IPS DF 4.7 (cell line): ENCODE measurements at regions not wholly inside any gene's neighbourhood (a gene's known extent, or its start where the extent isn't known, plus 50 kb on each side); places are given as distances from the start of the nearest gene placed in this dataset.
"Not testable (repeated sequence)": the region's sequence is repeated elsewhere in the genome, so short reads cannot be mapped to it uniquely, and the experiment has no call there.

ENCODE experiments used
- DNase-seq: peaks from one replicate; pipeline ENCODE4 v3.0.0-alpha.2; 2013; ENCODE audit warnings: low spot score; ENCODE audit errors: extremely low read depth

DNA sequence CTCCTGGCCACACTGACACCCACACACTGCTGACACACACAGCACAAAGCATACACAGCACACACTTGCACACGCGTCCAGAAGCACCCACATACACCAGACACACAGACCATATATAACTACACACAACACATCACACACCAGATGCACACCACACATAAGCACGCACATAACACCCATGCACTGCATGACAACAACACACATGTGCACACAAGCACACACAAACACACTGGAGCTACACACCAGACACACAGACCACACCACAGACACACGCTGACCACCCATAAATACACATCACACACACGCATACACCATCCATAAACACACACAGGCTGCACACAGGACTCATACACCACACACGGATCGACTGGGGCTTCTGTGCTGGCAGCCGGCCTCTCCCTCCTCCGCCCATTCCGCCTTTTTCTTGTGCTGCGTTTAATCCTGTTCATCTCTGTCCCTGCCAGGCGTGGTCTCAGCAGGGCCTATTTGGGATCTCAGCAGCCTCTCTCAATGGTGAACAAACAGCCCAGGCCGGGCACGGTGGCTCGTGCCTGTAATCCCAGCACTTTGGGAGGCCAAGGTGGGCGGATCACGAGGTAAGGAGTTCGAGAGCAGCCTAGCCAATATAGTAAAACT lies 396.9 kb upstream of the MYT1L start:
- DNase-seq = no peak

DNA sequence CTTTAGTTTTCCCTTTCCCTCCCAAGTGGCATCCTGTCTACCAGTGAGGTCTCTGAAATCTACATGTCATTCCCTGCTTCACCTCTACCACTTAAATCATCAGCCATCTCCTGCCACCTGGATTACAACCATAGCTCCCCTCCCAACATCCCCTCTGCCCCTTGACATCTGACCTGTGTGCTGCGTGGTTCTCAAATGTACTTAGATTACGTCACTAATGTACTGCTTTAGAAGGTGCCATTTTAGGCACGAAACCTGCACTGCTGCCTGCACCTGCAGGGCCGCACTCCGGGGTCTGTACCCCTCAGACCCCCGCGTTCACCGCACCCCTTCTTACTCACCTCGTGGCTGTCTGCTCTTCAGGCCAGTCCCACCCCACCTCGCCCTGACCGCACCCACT lies 395.1 kb upstream of the MYT1L start:
- no peak for DNase-seq

DNA sequence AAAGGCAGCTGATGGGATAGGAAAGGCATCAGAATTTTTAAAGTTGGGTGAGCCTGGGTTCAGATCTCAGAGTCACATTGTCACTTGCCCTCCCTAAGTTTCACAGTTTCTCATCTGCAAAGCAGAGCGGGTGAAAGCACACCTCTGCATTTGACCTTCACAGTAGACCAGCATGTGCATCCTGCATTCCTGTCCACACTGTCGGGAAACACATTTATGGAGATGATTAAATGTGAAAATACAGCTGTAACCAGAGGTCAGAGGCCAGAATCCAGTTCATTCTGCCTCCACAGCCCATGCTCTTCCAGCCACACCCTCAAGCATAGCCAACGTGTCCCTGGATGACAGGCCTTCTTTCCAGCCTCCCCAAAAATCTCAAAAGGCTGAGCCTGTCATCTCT lies 392.0 kb upstream of the MYT1L start:
- DNase-seq = no peak

DNA sequence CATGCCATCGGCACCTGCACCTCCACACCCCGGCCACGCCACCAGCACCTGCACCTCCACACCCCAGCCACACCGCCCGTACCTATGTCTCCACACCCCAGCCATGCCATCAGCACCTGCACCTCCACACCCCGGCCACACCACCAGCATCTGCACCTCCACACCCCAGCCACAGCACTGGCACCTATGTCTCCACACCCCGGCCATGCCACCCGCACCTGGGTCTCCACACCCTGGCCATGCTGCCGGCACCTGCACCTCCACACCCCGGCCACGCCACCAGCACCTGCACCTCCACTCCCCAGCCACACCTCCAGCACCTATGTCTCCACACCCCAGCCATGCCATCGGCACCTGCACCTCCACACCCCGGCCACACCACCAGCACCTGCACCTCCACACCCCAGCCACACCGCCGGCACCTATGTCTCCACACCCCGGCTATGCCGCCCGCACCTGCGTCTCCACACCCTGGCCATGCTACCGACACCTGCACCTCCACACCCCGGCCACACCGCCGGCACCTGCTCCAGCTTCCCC lies 390.3 kb upstream of the MYT1L start:
- no peak for DNase-seq

DNA sequence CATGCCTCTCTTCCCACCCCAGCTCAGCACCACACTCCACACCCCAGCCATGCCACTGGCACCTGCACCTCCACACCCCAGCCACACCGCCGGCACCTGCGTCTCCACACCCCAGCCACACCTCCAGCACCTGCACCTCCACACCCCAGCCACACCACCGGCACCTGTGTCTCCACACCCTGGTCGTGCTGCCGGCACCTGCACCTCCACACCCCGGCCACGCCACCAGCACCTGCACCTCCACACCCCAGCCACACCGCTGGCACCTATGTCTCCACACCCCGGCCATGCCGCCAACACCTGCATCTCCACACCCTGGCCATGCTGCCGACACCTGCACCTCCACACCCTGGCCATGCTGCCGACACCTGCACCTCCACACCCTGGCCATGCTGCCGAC lies 389.7 kb upstream of the MYT1L start:
- DNase-seq = not testable (repeated sequence)

DNA sequence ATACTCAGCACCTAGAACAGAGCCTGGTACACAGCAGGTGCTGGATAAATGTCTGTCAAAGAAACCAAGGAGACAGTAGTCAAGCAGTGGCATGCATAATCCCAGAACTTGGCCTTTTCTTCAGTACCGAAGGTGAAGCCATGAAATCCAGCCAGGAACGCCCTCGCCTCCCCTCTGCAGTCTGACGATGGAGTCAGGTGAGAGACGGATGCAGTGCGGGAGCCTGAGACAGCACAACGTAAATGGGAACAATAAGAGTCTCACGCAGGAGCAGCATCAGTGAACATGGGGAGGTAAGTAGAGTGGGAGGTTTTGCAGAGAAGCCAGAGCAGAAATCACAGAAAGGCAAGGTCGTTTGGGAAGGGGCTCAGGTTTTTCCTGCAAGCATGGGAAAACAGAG lies 389.3 kb upstream of the MYT1L start:
- no peak for DNase-seq

DNA sequence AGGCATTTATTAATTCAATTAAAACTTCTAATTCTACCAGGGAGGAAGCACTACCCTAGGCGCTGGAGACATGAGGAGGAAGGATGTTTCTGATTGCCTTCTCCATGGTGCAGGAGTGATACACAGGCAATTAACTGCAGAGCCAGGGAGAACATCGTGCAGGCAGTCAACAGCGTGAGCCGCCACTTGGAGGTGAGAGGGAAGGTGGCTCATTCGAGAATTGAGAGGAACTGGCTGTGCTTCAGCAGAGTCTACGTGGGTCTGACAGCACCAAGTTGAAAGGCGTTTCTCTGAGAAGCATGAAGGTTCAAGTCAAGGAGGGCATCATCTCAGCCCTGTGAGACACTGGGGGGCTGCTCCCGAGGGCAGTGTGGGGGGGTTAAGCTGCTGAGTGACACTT lies 388.7 kb upstream of the MYT1L start:
- no peak for DNase-seq

DNA sequence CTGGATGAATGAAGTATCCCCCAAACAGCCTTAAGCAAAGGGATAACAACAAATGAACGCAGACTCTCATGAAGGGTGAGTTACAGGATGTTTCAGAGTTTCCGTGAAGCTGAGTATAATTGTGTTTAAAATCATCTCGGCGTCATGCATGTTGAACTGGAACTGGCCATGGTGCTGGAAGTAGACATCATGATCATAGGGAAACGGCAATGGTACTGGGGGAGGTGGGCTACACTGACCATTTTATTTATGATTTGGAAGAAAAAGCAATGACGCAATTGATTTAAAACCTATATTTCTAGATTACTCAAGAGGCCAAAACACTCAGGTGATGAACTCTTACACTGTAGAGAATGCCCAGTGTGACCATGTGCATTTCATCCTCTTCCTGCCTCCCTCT lies 387.9 kb upstream of the MYT1L start:
- DNase-seq = no peak

- DNase-seq = no peak
These were observed 386.3 kb upstream of the MYT1L start for GRCh38 chr2:2717406-2717805.

- DNase-seq = no peak
These were observed 385.7 kb upstream of the MYT1L start for GRCh38 chr2:2716771-2717170.

GRCh38 chr2:2715036-2715818 lies 384.2 kb upstream of the MYT1L start:
- no peak for DNase-seq

DNA sequence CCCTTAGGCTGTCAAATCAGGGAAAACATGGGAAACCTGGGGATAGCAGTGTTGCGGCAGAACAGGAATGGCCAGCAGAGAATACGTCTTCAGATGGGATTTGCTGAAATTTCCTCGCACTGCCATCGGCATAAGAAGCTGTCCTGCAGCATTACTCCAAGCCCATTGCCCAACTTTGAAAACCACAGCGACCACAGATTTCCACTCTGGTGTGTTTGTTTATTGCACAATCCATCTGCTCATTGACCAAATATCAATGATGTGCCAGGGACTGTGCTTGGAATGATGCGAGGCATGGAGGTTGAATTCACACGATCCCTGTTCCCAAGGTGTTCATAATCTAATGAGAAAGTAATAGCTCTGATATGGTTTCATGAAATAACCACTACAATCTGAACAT lies 383.3 kb upstream of the MYT1L start:
- no peak for DNase-seq

- DNase-seq = no peak
These were observed 378.3 kb upstream of the MYT1L start for GRCh38 chr2:2709431-2709770.

GRCh38 chr2:2708575-2709430 lies 377.7 kb upstream of the MYT1L start:
- DNase-seq = no peak

- DNase-seq = no peak
These were observed 376.3 kb upstream of the MYT1L start for GRCh38 chr2:2707206-2707991.

DNA sequence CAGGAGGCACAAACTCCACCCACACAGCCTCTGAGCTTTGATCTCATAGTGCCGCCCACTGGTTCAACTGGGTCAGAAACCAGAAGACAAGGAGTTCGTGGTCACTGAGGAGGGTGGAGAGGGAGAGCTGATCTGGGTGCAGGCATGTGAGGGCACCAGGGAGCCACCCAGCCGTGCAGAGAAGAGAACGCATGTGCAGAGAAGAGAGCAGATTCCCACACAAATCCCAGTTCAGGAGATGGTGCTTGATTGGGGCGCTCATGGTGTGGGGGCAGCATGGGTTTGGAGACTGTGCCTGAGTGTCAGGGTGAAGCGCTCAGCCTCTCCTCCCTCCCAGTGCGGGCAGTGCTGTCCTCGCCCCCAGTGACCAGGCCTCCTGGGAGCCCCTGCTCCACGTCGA lies 375.2 kb upstream of the MYT1L start:
- DNase-seq = no peak

DNA sequence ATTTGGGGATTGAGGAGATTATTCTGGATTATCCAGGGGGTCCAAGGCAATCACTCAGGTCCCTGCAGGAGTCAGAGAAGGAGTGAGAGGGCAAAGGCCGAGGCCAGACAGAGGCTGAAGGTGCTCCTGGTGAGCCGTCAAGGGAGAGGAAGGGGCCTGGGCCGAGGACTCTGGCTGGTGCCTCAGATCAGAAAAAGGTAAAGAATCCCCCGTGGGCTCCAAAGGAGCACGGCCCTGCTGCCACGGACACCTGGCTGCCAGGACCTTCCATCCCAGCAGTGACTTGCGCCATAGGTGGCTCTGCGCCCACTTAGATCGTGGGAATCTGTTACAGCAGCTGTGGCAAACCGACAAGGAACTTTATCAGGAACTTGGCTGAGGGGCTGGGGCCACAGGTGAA lies 374.8 kb upstream of the MYT1L start:
- no peak for DNase-seq

GRCh38 chr2:2704428-2705090 lies 373.5 kb upstream of the MYT1L start:
- no peak for DNase-seq

- no peak for DNase-seq
These were observed 372.8 kb upstream of the MYT1L start for GRCh38 chr2:2703762-2704427.

- no peak for DNase-seq
These were observed 372.1 kb upstream of the MYT1L start for GRCh38 chr2:2703172-2703571.
